Liver (tissue), 3 donors: ENCODE measurements at regions not wholly inside any gene's neighbourhood (a gene's known extent, or its start where the extent isn't known, plus 50 kb on each side); places are given as distances from the start of the nearest gene placed in this dataset.

Experiments used
- EGR1 ChIP-seq, 2 donors: IDR thresholded peaks; 2 replicates each; pipeline ENCODE4 v1.6.1; 2016 to 2018; ENCODE audit warnings: antibody characterized with exemption in 2 of 2, low read depth in 2 of 2
- FOXA1 ChIP-seq: IDR thresholded peaks from 2 replicates; pipeline ENCODE4 v1.6.1; 2016; ENCODE audit warnings: antibody characterized with exemption
- GABPA ChIP-seq, 2 donors: IDR thresholded peaks in 1 of 2; conservative IDR thresholded peaks in 1 of 2; 2 replicates each; pipeline ENCODE4 v1.6.1; 2016; ENCODE audit warnings: antibody characterized with exemption in 2 of 2, mild to moderate bottlenecking in 1 of 2, moderate library complexity in 1 of 2
- JUND ChIP-seq, 2 donors: IDR thresholded peaks; 2 replicates each; pipeline ENCODE4 v1.6.1; 2016; ENCODE audit warnings: antibody characterized with exemption in 2 of 2
- RAD21 ChIP-seq, 2 donors: IDR thresholded peaks; 2 replicates each; pipeline ENCODE4 v1.6.1; 2016; ENCODE audit warnings: antibody characterized with exemption in 2 of 2, mild to moderate bottlenecking in 2 of 2
- RXRA ChIP-seq, 2 donors: IDR thresholded peaks; 2 replicates each; pipeline ENCODE4 v1.6.1; 2017 to 2018; ENCODE audit warnings: antibody characterized with exemption in 2 of 2, mild to moderate bottlenecking in 1 of 2
- SP1 ChIP-seq: IDR thresholded peaks from 2 replicates; pipeline ENCODE4 v1.6.1; 2018; ENCODE audit warnings: antibody characterized with exemption, mild to moderate bottlenecking
- TAF1 ChIP-seq: conservative IDR thresholded peaks from 2 replicates; pipeline ENCODE4 v1.6.1; 2016; ENCODE audit warnings: antibody characterized with exemption, mild to moderate bottlenecking
- TF ChIP-seq, protein P1 (sequence below): fragments of 150-350 bp; IDR thresholded peaks from 2 replicates; pipeline ENCODE4 v1.5.1; 2017; ENCODE audit warnings: improper control_type of control experiment, low read depth, low read length; ENCODE audit not compliant: missing input control
- TF ChIP-seq, protein P2 (sequence below): IDR thresholded peaks from 2 replicates; pipeline ENCODE4 v1.6.1; 2016; ENCODE audit warnings: antibody characterized with exemption, mild to moderate bottlenecking
- TF ChIP-seq, protein P3 (sequence below): IDR thresholded peaks from 2 replicates; pipeline ENCODE4 v1.6.1; 2016; ENCODE audit warnings: antibody characterized with exemption
- TF ChIP-seq, protein P4 (sequence below): IDR thresholded peaks from 2 replicates; pipeline ENCODE4 v1.6.1; 2016; ENCODE audit warnings: antibody characterized with exemption
- TF ChIP-seq, protein P5 (sequence below): IDR thresholded peaks from 2 replicates; pipeline ENCODE4 v1.6.1; 2016; ENCODE audit warnings: antibody characterized with exemption
- donor health status: healthy.
- donor health status: healthy.

DNA sequence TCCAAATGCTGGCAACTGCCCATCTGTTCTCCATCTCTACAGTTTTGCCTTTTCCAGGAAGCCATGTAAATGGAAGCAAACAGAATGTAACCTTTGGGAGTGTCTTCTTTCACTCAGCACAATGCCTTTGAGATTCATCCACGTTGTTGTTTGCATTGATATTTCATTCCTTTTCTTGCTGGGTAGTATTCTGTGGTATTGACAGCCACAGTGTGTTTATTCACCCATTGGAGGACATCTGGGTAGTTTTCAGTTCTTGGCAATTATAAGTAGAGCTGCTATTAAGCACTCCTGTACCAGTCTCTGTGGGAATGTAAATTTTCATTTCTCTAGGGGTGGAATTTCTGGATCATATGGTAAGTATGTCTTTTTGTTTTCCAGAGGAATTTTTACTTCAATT, 194.3 kb upstream of the RPS6KA3 start:
- TF ChIP-seq, protein P1, sequence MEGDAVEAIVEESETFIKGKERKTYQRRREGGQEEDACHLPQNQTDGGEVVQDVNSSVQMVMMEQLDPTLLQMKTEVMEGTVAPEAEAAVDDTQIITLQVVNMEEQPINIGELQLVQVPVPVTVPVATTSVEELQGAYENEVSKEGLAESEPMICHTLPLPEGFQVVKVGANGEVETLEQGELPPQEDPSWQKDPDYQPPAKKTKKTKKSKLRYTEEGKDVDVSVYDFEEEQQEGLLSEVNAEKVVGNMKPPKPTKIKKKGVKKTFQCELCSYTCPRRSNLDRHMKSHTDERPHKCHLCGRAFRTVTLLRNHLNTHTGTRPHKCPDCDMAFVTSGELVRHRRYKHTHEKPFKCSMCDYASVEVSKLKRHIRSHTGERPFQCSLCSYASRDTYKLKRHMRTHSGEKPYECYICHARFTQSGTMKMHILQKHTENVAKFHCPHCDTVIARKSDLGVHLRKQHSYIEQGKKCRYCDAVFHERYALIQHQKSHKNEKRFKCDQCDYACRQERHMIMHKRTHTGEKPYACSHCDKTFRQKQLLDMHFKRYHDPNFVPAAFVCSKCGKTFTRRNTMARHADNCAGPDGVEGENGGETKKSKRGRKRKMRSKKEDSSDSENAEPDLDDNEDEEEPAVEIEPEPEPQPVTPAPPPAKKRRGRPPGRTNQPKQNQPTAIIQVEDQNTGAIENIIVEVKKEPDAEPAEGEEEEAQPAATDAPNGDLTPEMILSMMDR = no peak
- no peak for TF ChIP-seq TAF1
- TF ChIP-seq GABPA (IDR thresholded peaks at IDR 0.05 in 1 of 2, conservative IDR thresholded peaks at IDR 0.05 in 1 of 2) = no peak
- TF ChIP-seq, protein P2, sequence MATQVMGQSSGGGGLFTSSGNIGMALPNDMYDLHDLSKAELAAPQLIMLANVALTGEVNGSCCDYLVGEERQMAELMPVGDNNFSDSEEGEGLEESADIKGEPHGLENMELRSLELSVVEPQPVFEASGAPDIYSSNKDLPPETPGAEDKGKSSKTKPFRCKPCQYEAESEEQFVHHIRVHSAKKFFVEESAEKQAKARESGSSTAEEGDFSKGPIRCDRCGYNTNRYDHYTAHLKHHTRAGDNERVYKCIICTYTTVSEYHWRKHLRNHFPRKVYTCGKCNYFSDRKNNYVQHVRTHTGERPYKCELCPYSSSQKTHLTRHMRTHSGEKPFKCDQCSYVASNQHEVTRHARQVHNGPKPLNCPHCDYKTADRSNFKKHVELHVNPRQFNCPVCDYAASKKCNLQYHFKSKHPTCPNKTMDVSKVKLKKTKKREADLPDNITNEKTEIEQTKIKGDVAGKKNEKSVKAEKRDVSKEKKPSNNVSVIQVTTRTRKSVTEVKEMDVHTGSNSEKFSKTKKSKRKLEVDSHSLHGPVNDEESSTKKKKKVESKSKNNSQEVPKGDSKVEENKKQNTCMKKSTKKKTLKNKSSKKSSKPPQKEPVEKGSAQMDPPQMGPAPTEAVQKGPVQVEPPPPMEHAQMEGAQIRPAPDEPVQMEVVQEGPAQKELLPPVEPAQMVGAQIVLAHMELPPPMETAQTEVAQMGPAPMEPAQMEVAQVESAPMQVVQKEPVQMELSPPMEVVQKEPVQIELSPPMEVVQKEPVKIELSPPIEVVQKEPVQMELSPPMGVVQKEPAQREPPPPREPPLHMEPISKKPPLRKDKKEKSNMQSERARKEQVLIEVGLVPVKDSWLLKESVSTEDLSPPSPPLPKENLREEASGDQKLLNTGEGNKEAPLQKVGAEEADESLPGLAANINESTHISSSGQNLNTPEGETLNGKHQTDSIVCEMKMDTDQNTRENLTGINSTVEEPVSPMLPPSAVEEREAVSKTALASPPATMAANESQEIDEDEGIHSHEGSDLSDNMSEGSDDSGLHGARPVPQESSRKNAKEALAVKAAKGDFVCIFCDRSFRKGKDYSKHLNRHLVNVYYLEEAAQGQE = no peak
- TF ChIP-seq SP1 = no peak
- TF ChIP-seq, protein P3, sequence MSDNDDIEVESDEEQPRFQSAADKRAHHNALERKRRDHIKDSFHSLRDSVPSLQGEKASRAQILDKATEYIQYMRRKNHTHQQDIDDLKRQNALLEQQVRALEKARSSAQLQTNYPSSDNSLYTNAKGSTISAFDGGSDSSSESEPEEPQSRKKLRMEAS = no peak
- no peak for TF ChIP-seq JUND (IDR thresholded peaks at IDR 0.05)
- no peak for TF ChIP-seq RAD21 (IDR thresholded peaks at IDR 0.05)
- TF ChIP-seq, protein P4, sequence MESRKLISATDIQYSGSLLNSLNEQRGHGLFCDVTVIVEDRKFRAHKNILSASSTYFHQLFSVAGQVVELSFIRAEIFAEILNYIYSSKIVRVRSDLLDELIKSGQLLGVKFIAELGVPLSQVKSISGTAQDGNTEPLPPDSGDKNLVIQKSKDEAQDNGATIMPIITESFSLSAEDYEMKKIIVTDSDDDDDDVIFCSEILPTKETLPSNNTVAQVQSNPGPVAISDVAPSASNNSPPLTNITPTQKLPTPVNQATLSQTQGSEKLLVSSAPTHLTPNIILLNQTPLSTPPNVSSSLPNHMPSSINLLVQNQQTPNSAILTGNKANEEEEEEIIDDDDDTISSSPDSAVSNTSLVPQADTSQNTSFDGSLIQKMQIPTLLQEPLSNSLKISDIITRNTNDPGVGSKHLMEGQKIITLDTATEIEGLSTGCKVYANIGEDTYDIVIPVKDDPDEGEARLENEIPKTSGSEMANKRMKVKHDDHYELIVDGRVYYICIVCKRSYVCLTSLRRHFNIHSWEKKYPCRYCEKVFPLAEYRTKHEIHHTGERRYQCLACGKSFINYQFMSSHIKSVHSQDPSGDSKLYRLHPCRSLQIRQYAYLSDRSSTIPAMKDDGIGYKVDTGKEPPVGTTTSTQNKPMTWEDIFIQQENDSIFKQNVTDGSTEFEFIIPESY = no peak
- TF ChIP-seq, protein P5, sequence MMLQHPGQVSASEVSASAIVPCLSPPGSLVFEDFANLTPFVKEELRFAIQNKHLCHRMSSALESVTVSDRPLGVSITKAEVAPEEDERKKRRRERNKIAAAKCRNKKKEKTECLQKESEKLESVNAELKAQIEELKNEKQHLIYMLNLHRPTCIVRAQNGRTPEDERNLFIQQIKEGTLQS = no peak
- no peak for TF ChIP-seq FOXA1
- TF ChIP-seq RXRA (IDR thresholded peaks at IDR 0.05) = no peak
- TF ChIP-seq EGR1 (IDR thresholded peaks at IDR 0.05; ENCODE audit: low read depth in 2 of 2) = no peak
